ENCODE measurements at regions not wholly inside any gene's neighbourhood (a gene's known extent, or its start where the extent isn't known, plus 50 kb on each side); places are given as distances from the start of the nearest gene placed in this dataset.

- no peaks in the 10 kb centered on the region for H3K4me1 ChIP-seq (ENCODE audit: control insufficient read depth, insufficient read depth, low read length)
- H3K36me3 ChIP-seq (ENCODE audit: control insufficient read depth, insufficient read depth, low read length), result no peaks in the 10 kb centered on the region
- H3K9me3 ChIP-seq (replicated peaks; ENCODE audit: control insufficient read depth, low read depth, low read length), result no peaks in the 10 kb centered on the region
- WGBS (ENCODE audit: insufficient coverage), result 7% methylated on average over 5 of the region's 7 CpGs
- H3K27me3 ChIP-seq (ENCODE audit: control insufficient read depth, insufficient read depth, low read length), result no peaks in the 10 kb centered on the region
- H3K4me3 ChIP-seq (ENCODE audit: low read length), result no peak overlapping the region
- H3K27ac ChIP-seq (ENCODE audit: low read length), result no peak overlapping the region
- no peak for DNase-seq
Observed at GRCh38 chr1:208324005-208324404, 79.8 kb upstream of the PLXNA2 start.

- Histone ChIP-seq H3K27ac (ENCODE audit: low read length) (no peak overlapping the region), H3K27me3 (ENCODE audit: control insufficient read depth, insufficient read depth, low read length) (no peaks in the 10 kb centered on the region), H3K36me3 (ENCODE audit: control insufficient read depth, insufficient read depth, low read length) (no peaks in the 10 kb centered on the region), H3K4me3 (ENCODE audit: low read length) (no peak overlapping the region), H3K4me1 (ENCODE audit: control insufficient read depth, insufficient read depth, low read length) (no peaks in the 10 kb centered on the region), H3K9me3 (replicated peaks; ENCODE audit: control insufficient read depth, low read depth, low read length) (no peaks in the 10 kb centered on the region)
- DNase-seq, result no peak
- 29% methylated on average over 1 of the region's 1 CpG for WGBS (ENCODE audit: insufficient coverage)
Observed at GRCh38 chr1:208326033-208326432, 81.8 kb upstream of the PLXNA2 start.

- Histone ChIP-seq H3K27me3 (ENCODE audit: control insufficient read depth, insufficient read depth, low read length) (peaks cover 2% of the 10 kb centered on the region), H3K9me3 (replicated peaks; ENCODE audit: control insufficient read depth, low read depth, low read length) (no peaks in the 10 kb centered on the region), H3K36me3 (ENCODE audit: control insufficient read depth, insufficient read depth, low read length) (no peaks in the 10 kb centered on the region), H3K27ac (ENCODE audit: low read length) (no peak overlapping the region), H3K4me1 (ENCODE audit: control insufficient read depth, insufficient read depth, low read length) (no peaks in the 10 kb centered on the region), H3K4me3 (ENCODE audit: low read length) (no peak overlapping the region)
- 60% methylated on average over 1 of the region's 2 CpGs for WGBS (ENCODE audit: insufficient coverage)
- DNase-seq, result no peak
Observed at GRCh38 chr1:208329300-208329699, 85.1 kb upstream of the PLXNA2 start.

- no peak overlapping the region for H3K4me3 ChIP-seq (ENCODE audit: low read length)
- no peaks in the 10 kb centered on the region for H3K36me3 ChIP-seq (ENCODE audit: control insufficient read depth, insufficient read depth, low read length)
- H3K27ac ChIP-seq (ENCODE audit: low read length), result no peak overlapping the region
- DNase-seq, result no peak
- H3K9me3 ChIP-seq (replicated peaks; ENCODE audit: control insufficient read depth, low read depth, low read length), result no peaks in the 10 kb centered on the region
- H3K27me3 ChIP-seq (ENCODE audit: control insufficient read depth, insufficient read depth, low read length), result peaks cover 2% of the 10 kb centered on the region
- 27% methylated on average over 2 of the region's 6 CpGs for WGBS (ENCODE audit: insufficient coverage)
- no peaks in the 10 kb centered on the region for H3K4me1 ChIP-seq (ENCODE audit: control insufficient read depth, insufficient read depth, low read length)
Observed at GRCh38 chr1:208332036-208332773, 88.0 kb upstream of the PLXNA2 start.

GRCh38 chr1:208332774-208333126 is 88.6 kb upstream of the PLXNA2 start:
- H3K4me3 ChIP-seq (ENCODE audit: low read length), result no peak overlapping the region
- no peaks in the 10 kb centered on the region for H3K4me1 ChIP-seq (ENCODE audit: control insufficient read depth, insufficient read depth, low read length)
- H3K36me3 ChIP-seq (ENCODE audit: control insufficient read depth, insufficient read depth, low read length), result no peaks in the 10 kb centered on the region
- no peak overlapping the region for H3K27ac ChIP-seq (ENCODE audit: low read length)
- DNase-seq, result peak; percentile 25
- no peaks in the 10 kb centered on the region for H3K9me3 ChIP-seq (replicated peaks; ENCODE audit: control insufficient read depth, low read depth, low read length)
- H3K27me3 ChIP-seq (ENCODE audit: control insufficient read depth, insufficient read depth, low read length), result peaks cover 2% of the 10 kb centered on the region
- WGBS (ENCODE audit: insufficient coverage), result no CpG with 5 or more reads among the region's 1 CpG

- WGBS (ENCODE audit: insufficient coverage), result no CpG with 5 or more reads among the region's 2 CpGs
Observed at GRCh38 chr1:208333676-208334075, 89.5 kb upstream of the PLXNA2 start.

GRCh38 chr1:208335371-208336136 is 91.4 kb upstream of the PLXNA2 start:
- 92% methylated on average over 2 of the region's 9 CpGs for WGBS (ENCODE audit: insufficient coverage)
- H3K27ac ChIP-seq (ENCODE audit: low read length), result no peak overlapping the region
- peaks cover 2% of the 10 kb centered on the region for H3K27me3 ChIP-seq (ENCODE audit: control insufficient read depth, insufficient read depth, low read length)
- no peaks in the 10 kb centered on the region for H3K9me3 ChIP-seq (replicated peaks; ENCODE audit: control insufficient read depth, low read depth, low read length)
- H3K4me3 ChIP-seq (ENCODE audit: low read length), result no peak overlapping the region
- no peaks in the 10 kb centered on the region for H3K4me1 ChIP-seq (ENCODE audit: control insufficient read depth, insufficient read depth, low read length)
- no peaks in the 10 kb centered on the region for H3K36me3 ChIP-seq (ENCODE audit: control insufficient read depth, insufficient read depth, low read length)
- no peak for DNase-seq

More at GRCh38 chr1:208333676-208334075, 89.5 kb upstream of the PLXNA2 start:
- Histone ChIP-seq H3K9me3 (replicated peaks; ENCODE audit: control insufficient read depth, low read depth, low read length) (no peaks in the 10 kb centered on the region), H3K4me1 (ENCODE audit: control insufficient read depth, insufficient read depth, low read length) (no peaks in the 10 kb centered on the region), H3K27me3 (ENCODE audit: control insufficient read depth, insufficient read depth, low read length) (peaks cover 2% of the 10 kb centered on the region), H3K36me3 (ENCODE audit: control insufficient read depth, insufficient read depth, low read length) (no peaks in the 10 kb centered on the region), H3K27ac (ENCODE audit: low read length) (no peak overlapping the region), H3K4me3 (ENCODE audit: low read length) (no peak overlapping the region)
- DNase-seq, result no peak

- Histone ChIP-seq H3K36me3 (ENCODE audit: control insufficient read depth, insufficient read depth, low read length) (no peaks in the 10 kb centered on the region), H3K27me3 (ENCODE audit: control insufficient read depth, insufficient read depth, low read length) (peaks cover 2% of the 10 kb centered on the region), H3K27ac (ENCODE audit: low read length) (no peak overlapping the region), H3K4me1 (ENCODE audit: control insufficient read depth, insufficient read depth, low read length) (no peaks in the 10 kb centered on the region), H3K4me3 (ENCODE audit: low read length) (no peak overlapping the region), H3K9me3 (replicated peaks; ENCODE audit: control insufficient read depth, low read depth, low read length) (no peaks in the 10 kb centered on the region)
- 83% methylated on average over 5 of the region's 6 CpGs for WGBS (ENCODE audit: insufficient coverage)
- no peak for DNase-seq
Observed at GRCh38 chr1:208336137-208336518, 91.9 kb upstream of the PLXNA2 start.

- no peak for DNase-seq
- no peaks in the 10 kb centered on the region for H3K4me1 ChIP-seq (ENCODE audit: control insufficient read depth, insufficient read depth, low read length)
- H3K4me3 ChIP-seq (ENCODE audit: low read length), result no peak overlapping the region
- WGBS (ENCODE audit: insufficient coverage), result no CpG with 5 or more reads among the region's 2 CpGs
- H3K27me3 ChIP-seq (ENCODE audit: control insufficient read depth, insufficient read depth, low read length), result no peaks in the 10 kb centered on the region
- H3K9me3 ChIP-seq (replicated peaks; ENCODE audit: control insufficient read depth, low read depth, low read length), result no peaks in the 10 kb centered on the region
- no peak overlapping the region for H3K27ac ChIP-seq (ENCODE audit: low read length)
- no peaks in the 10 kb centered on the region for H3K36me3 ChIP-seq (ENCODE audit: control insufficient read depth, insufficient read depth, low read length)
Observed at GRCh38 chr1:208339911-208340310, 95.7 kb upstream of the PLXNA2 start.

GRCh38 chr1:208343226-208343625 is 99.0 kb upstream of the PLXNA2 start:
- 82% methylated on average over 1 of the region's 4 CpGs for WGBS (ENCODE audit: insufficient coverage)

More at GRCh38 chr1:208343226-208343625, 99.0 kb upstream of the PLXNA2 start:
- no peak for DNase-seq
- Histone ChIP-seq H3K36me3 (ENCODE audit: control insufficient read depth, insufficient read depth, low read length) (no peaks in the 10 kb centered on the region), H3K27me3 (ENCODE audit: control insufficient read depth, insufficient read depth, low read length) (no peaks in the 10 kb centered on the region), H3K4me3 (ENCODE audit: low read length) (no peak overlapping the region), H3K4me1 (ENCODE audit: control insufficient read depth, insufficient read depth, low read length) (no peaks in the 10 kb centered on the region), H3K27ac (ENCODE audit: low read length) (no peak overlapping the region), H3K9me3 (replicated peaks; ENCODE audit: control insufficient read depth, low read depth, low read length) (no peaks in the 10 kb centered on the region)
